ENCODE measurements at regions not wholly inside any gene's neighbourhood (a gene's known extent, or its start where the extent isn't known, plus 50 kb on each side); places are given as distances from the start of the nearest gene placed in this dataset.

DNA sequence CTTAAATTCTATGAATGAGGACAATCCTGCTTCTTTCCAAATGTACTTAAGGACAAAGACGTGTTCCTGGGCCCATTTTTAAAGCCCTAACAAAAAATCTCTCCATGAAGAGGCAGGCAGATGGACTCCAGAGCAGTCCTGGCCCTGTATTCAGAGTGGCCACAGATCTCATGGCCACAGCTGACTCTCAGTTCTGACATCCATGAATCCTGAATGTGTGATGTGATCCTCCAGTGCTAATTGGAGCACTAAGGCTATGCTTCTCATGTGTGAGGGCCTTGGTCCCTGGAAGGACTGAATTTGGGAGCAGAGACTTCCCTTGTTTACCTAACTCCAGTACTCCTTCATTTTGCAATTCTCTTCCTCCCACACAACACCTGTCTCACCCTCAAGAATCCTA lies 373.0 kb downstream of the AGTPBP1 start:
- Histone ChIP-seq H3K9me3 (ENCODE audit: control insufficient read depth in 1 of 2, insufficient read depth in 1 of 2, low read length in 2 of 2) (no peaks in the 10 kb centered on the region), H3K27me3 (ENCODE audit: control insufficient read depth in 1 of 2, insufficient read depth in 2 of 2, low read length in 2 of 2) (no peaks in the 10 kb centered on the region), H3K4me3 (ENCODE audit: low read length) (no peak overlapping the region), H3K36me3 (ENCODE audit: insufficient read depth, low read length) (no peaks in the 10 kb centered on the region), H3K27ac (ENCODE audit: low read depth in 1 of 2, low read length in 2 of 2) (no peak overlapping the region), H3K4me1 (ENCODE audit: insufficient read depth, low read length) (no peaks in the 10 kb centered on the region)
- Mint-ChIP-seq H3K27me3 (no peaks in the 10 kb centered on the region), H3K4me3 (no peak overlapping the region), H3K36me3 (ENCODE audit: low read depth) (no peaks in the 10 kb centered on the region), H3K4me1 (ENCODE audit: low read depth) (no peaks in the 10 kb centered on the region), H3K27ac (no peak overlapping the region), H3K9me3 (no peaks in the 10 kb centered on the region)
- intact Hi-C loops (cut with DNase I, micrococcal nuclease), result no loop called here
- ChIA-PET CTCF (no interaction called here), POLR2A (no interaction called here)
- ATAC-seq (ENCODE audit: poor library complexity) (no peak), DNase-seq (no peak)
- TF ChIP-seq, protein P1, sequence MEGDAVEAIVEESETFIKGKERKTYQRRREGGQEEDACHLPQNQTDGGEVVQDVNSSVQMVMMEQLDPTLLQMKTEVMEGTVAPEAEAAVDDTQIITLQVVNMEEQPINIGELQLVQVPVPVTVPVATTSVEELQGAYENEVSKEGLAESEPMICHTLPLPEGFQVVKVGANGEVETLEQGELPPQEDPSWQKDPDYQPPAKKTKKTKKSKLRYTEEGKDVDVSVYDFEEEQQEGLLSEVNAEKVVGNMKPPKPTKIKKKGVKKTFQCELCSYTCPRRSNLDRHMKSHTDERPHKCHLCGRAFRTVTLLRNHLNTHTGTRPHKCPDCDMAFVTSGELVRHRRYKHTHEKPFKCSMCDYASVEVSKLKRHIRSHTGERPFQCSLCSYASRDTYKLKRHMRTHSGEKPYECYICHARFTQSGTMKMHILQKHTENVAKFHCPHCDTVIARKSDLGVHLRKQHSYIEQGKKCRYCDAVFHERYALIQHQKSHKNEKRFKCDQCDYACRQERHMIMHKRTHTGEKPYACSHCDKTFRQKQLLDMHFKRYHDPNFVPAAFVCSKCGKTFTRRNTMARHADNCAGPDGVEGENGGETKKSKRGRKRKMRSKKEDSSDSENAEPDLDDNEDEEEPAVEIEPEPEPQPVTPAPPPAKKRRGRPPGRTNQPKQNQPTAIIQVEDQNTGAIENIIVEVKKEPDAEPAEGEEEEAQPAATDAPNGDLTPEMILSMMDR (IDR thresholded peaks at IDR 0.05), result no peak

DNA sequence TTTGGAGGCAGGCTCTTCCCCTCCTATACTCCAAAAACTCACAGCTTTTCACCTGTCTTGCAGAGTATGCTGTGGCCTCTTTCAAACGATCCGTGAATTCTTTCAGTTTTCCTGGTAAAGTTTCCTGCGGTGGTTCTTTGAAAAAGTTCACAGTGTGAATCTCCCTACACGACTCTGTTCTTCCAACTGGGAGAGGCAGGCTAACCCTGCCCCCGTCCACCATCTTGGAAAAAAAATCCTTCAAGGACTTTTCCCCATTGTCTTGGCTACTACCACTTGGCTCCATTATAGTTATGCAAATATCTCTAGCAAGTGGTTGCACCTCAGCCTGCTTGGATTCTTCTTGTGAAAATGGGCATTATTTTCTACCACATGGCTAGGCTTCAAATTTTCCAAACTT lies 382.6 kb downstream of the AGTPBP1 start:
- no peaks in the 10 kb centered on the region for H3K36me3 Mint-ChIP-seq (ENCODE audit: low read depth)
- ATAC-seq (ENCODE audit: poor library complexity) (no peak), DNase-seq (no peak)
- ChIA-PET CTCF (no interaction called here), POLR2A (no interaction called here)
- H3K4me3 Mint-ChIP-seq, result no peak overlapping the region
- H3K27ac Mint-ChIP-seq, result no peak overlapping the region
- Histone ChIP-seq H3K4me3 (ENCODE audit: low read length) (no peak overlapping the region), H3K4me1 (ENCODE audit: insufficient read depth, low read length) (no peaks in the 10 kb centered on the region), H3K9me3 (ENCODE audit: control insufficient read depth in 1 of 2, insufficient read depth in 1 of 2, low read length in 2 of 2) (peaks cover 0 to 5% of the 10 kb centered on the region in 2 experiments), H3K27ac (ENCODE audit: low read depth in 1 of 2, low read length in 2 of 2) (no peak overlapping the region), H3K36me3 (ENCODE audit: insufficient read depth, low read length) (no peaks in the 10 kb centered on the region), H3K27me3 (ENCODE audit: control insufficient read depth in 1 of 2, insufficient read depth in 2 of 2, low read length in 2 of 2) (no peaks in the 10 kb centered on the region)
- peaks cover 3% of the 10 kb centered on the region for H3K9me3 Mint-ChIP-seq
- H3K27me3 Mint-ChIP-seq, result peaks cover 7% of the 10 kb centered on the region
- TF ChIP-seq, protein P1 (IDR thresholded peaks at IDR 0.05), result no peak
- intact Hi-C loops (cut with DNase I, micrococcal nuclease), result no loop called here
- no peaks in the 10 kb centered on the region for H3K4me1 Mint-ChIP-seq (ENCODE audit: low read depth)

DNA sequence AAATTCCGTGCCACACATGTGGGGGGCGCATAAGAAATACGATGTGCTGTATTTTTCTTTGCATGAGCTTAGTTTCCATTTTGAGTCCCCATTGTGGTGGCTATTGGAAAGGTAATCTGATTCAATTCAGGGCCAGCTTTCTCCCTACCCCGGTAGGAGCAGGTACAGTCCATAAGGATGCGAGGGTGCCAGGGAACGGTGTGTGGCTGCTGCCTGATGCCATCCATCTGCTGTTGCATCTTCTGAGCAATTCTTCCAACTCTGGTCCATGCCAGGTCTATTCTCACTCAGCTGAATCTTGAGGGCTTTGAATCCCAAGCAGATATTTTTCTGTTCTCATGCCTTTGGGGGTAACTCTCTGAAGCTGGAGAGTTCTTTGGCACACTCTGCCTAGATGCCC lies 392.7 kb downstream of the AGTPBP1 start:
- TF ChIP-seq, protein P1 (IDR thresholded peaks at IDR 0.05), result no peak
- Mint-ChIP-seq H3K4me3 (no peak overlapping the region), H3K4me1 (ENCODE audit: low read depth) (no peaks in the 10 kb centered on the region), H3K36me3 (ENCODE audit: low read depth) (no peaks in the 10 kb centered on the region), H3K9me3 (no peaks in the 10 kb centered on the region), H3K27me3 (no peaks in the 10 kb centered on the region), H3K27ac (no peak overlapping the region)
- Histone ChIP-seq H3K4me1 (ENCODE audit: insufficient read depth, low read length) (no peaks in the 10 kb centered on the region), H3K9me3 (ENCODE audit: control insufficient read depth in 1 of 2, insufficient read depth in 1 of 2, low read length in 2 of 2) (no peaks in the 10 kb centered on the region), H3K4me3 (ENCODE audit: low read length) (no peak overlapping the region), H3K36me3 (ENCODE audit: insufficient read depth, low read length) (no peaks in the 10 kb centered on the region), H3K27me3 (ENCODE audit: control insufficient read depth in 1 of 2, insufficient read depth in 2 of 2, low read length in 2 of 2) (no peaks in the 10 kb centered on the region), H3K27ac (ENCODE audit: low read depth in 1 of 2, low read length in 2 of 2) (no peak overlapping the region)
- DNase-seq, result no peak
- intact Hi-C loops (cut with DNase I, micrococcal nuclease), result no loop called here
- CTCF ChIA-PET, result no interaction called here
- POLR2A ChIA-PET, result no interaction called here
- ATAC-seq (ENCODE audit: poor library complexity), result no peak
